ENCODE measurements at regions not wholly inside any gene's neighbourhood (a gene's known extent, or its start where the extent isn't known, plus 50 kb on each side); places are given as distances from the start of the nearest gene placed in this dataset.

DNA sequence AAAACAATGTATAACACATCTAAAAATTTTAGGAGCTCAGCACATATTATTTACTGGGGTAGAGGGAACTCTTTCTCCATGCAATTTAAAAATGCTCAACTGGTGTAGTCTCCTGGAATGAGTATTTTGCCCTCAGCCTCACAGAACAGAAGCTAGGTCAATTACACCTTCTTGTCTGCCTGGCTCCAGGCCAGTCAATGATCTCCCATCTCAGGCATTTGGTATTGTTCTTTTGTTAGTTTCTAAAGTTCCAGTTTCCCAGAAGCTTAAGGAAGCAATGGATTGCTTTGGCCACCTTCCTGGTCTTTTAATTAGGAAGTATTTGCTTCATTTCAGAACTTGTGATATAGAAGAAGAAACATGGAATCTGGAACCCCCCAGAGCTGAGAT, 360.3 kb upstream of the ASIC2 start:
- TF ChIP-seq, protein P1, sequence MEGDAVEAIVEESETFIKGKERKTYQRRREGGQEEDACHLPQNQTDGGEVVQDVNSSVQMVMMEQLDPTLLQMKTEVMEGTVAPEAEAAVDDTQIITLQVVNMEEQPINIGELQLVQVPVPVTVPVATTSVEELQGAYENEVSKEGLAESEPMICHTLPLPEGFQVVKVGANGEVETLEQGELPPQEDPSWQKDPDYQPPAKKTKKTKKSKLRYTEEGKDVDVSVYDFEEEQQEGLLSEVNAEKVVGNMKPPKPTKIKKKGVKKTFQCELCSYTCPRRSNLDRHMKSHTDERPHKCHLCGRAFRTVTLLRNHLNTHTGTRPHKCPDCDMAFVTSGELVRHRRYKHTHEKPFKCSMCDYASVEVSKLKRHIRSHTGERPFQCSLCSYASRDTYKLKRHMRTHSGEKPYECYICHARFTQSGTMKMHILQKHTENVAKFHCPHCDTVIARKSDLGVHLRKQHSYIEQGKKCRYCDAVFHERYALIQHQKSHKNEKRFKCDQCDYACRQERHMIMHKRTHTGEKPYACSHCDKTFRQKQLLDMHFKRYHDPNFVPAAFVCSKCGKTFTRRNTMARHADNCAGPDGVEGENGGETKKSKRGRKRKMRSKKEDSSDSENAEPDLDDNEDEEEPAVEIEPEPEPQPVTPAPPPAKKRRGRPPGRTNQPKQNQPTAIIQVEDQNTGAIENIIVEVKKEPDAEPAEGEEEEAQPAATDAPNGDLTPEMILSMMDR (conservative IDR thresholded peaks at IDR 0.05 in 1 of 2, IDR thresholded peaks at IDR 0.05 in 1 of 2; ENCODE audit: low read depth in 1 of 2, low read length in 2 of 2), result no peak
- no peak for TF ChIP-seq EZH2 (IDR thresholded peaks at IDR 0.05; ENCODE audit: low read length, missing control alignments)

Measured in fibroblast of lung (primary cell).